AG04449 (cell line): ENCODE measurements at regions not wholly inside any gene's neighbourhood (a gene's known extent, or its start where the extent isn't known, plus 50 kb on each side); places are given as distances from the start of the nearest gene placed in this dataset.

Source experiments
- CTCF ChIA-PET: fragments of 350-600 bp; formaldehyde crosslinking; extraction: SDS; loops from one replicate; lab custom pipeline; 2021; ENCODE audit warnings: antibody characterized with exemption; lab: Yijun Ruan, JAX
- POLR2A ChIA-PET: fragments of 400-600, 350-600 bp; formaldehyde crosslinking; extraction: SDS; loops from one replicate; lab custom pipeline; 2020; ENCODE audit warnings: antibody characterized with exemption, inconsistent platforms; lab: Yijun Ruan, JAX
- DNase-seq: peaks from one replicate; pipeline ENCODE4 v3.0.0-alpha.2; 2010; ENCODE audit warnings: low read depth, low spot score
- H3K4me3 ChIP-seq: 2 replicates; pipeline ENCODE4 v1.5.1; 2011; ENCODE audit warnings: low read depth, mild to moderate bottlenecking, control low read depth, low read length
- CTCF ChIP-seq: IDR thresholded peaks from one replicate; pipeline ENCODE4 v1.5.1; 2011; ENCODE audit warnings: mild to moderate bottlenecking, moderate library complexity, low read length, control low read depth, inconsistent platforms; ENCODE audit not compliant: insufficient read depth; ENCODE audit errors: missing control alignments

- H3K4me3 ChIP-seq = no peak overlapping the region
- ChIA-PET CTCF (no interaction called here), POLR2A (no interaction called here)
- DNase-seq = no peak
- TF ChIP-seq CTCF = no peak
Observed at GRCh38 chr18:78460558-78460957, 519.1 kb upstream of the SALL3 start.

DNA sequence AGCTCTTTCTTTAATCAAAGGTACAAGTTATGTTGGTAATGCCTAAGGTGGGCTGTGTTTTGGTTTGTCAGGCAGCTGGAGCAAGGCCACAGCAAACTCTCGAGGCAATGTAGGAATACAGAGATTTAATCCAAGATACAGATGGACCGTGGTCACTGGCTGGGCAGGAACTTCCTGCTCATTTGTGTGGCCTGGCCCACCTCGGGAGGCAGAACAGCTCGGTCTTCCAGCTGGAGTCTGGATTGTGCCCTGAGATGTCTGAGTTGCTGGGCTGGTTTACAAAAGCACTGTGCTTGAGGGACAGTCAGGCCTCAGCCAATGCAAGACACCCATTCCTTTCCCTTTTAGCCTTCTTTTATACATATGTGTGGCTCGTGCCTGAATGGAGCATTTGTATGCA is 506.1 kb upstream of the SALL3 start:
- DNase-seq = no peak
- H3K4me3 ChIP-seq = no peak overlapping the region
- ChIA-PET CTCF (no interaction called here), POLR2A (no interaction called here)
- no peak for TF ChIP-seq CTCF

DNA sequence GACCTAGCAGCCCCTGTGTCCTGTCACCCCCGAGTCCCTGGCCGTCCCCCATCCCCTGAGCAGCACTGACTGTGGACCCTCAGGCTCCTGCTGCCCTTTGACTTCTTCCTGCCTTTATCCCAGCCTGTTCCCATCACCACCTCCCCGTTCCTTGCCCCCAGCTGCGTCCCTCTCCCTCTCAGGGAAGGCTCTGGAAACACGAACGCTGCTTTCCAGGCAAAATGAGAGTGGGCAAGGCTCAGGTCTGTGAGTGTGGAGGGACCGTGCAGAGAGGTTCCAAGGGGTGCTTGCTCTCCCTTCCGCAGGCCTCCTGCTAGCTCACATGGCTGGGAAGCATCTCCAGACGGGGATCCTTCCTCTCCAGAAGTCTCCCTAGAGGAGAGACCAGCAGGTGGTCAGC is 501.8 kb upstream of the SALL3 start:
- no peak for TF ChIP-seq CTCF
- no peak for DNase-seq
- no peak overlapping the region for H3K4me3 ChIP-seq
- POLR2A ChIA-PET = no interaction called here
- CTCF ChIA-PET = no interaction called here

GRCh38 chr18:78479443-78479842 is 500.2 kb upstream of the SALL3 start:
- ChIA-PET POLR2A (no interaction called here), CTCF (no interaction called here)
- TF ChIP-seq CTCF = no peak
- no peak for DNase-seq
- H3K4me3 ChIP-seq = no peak overlapping the region

- CTCF ChIA-PET = no interaction called here
- H3K4me3 ChIP-seq = no peak overlapping the region
- no peak for TF ChIP-seq CTCF
- DNase-seq = no peak
- POLR2A ChIA-PET = no interaction called here
Observed at GRCh38 chr18:78480262-78481054, 499.2 kb upstream of the SALL3 start.

DNA sequence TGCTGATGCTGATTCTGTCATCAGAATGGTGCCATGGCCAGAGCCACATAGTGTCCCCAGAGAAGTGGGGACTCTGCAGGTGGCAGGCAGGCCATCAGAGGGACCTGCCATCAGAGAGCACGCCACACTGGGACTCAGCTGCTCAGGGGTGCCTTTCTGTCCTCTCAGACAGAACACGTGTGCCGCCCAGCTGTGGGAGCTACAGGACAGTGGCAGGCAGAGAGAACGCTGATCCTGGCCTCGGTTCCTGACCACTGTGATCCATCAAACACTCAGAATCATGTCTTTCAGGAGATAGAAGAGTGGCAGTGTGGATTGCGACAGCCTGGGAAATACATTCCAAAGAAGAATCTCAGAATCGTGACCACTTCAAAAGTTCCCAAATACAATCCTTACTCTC is 497.2 kb upstream of the SALL3 start:
- ChIA-PET CTCF (no interaction called here), POLR2A (no interaction called here)
- no peak for TF ChIP-seq CTCF
- H3K4me3 ChIP-seq = no peak overlapping the region
- no peak for DNase-seq
